ENCODE measurements at regions not wholly inside any gene's neighbourhood (a gene's known extent, or its start where the extent isn't known, plus 50 kb on each side); places are given as distances from the start of the nearest gene placed in this dataset.
"Not testable (repeated sequence)": the region's sequence is repeated elsewhere in the genome, so short reads cannot be mapped to it uniquely, and the experiment has no call there.

DNA sequence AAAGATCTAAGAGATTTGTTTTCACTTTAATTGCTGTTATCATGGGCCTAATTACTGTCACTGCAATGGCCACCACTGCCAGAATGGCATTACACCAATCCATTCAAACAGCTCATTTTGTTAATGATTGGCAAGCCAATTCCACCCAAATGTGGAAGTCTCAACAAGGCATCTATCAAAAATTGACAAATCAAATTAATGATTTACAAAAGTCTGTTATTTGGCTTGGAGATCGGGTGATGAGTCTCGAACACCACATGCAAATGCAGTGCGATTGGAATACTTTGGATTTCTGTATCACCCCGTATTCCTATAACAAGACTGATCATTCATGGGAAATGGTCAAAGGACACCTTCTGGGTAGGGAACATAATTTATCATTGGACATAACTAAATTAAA lies 568.7 kb upstream of the PTGER4 start:
- not testable (repeated sequence) for DNase-seq

- not testable (repeated sequence) for DNase-seq
These were observed 570.8 kb upstream of the PTGER4 start for GRCh38 chr5:40108764-40109390.

DNA sequence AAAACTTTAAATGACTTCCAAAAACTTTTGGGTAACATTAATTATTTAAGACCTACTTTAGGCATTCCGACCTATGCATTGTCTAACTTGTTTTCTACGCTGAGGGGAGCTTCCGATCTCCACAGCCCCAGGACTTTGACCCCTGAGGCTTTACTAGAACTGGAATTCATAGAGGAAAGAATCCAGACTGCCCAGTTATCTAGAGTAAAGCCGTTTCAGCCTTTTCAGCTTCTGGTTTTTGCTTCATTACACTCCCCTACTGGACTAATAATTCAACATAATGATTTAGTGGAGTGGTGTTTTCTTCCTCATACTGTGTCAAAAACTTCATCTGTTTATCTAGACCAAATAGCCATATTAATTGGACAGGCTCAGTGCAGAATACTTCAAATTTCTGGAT lies 571.9 kb upstream of the PTGER4 start:
- DNase-seq: not testable (repeated sequence)

DNA sequence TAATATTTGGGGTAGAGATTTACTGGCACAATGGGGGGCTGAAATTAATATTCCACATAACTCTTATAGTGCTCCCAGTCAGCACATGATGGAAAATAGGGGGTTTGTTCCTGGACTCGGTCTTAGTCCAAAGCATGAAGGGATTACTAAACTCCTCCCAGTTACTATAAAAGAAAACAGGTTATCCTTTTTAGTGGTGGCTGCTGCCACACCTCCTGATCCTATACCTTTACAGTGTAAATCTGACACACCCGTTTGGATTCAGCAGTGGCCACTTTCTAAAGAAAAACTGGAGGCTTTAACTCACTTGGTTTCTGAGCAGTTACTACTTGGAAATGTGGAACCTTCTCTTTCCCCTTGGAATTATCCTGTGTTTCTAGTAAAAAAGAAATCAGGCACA lies 572.9 kb upstream of the PTGER4 start:
- no peak for DNase-seq

- DNase-seq: no peak
These were observed 581.4 kb upstream of the PTGER4 start for GRCh38 chr5:40098313-40098712.

DNA sequence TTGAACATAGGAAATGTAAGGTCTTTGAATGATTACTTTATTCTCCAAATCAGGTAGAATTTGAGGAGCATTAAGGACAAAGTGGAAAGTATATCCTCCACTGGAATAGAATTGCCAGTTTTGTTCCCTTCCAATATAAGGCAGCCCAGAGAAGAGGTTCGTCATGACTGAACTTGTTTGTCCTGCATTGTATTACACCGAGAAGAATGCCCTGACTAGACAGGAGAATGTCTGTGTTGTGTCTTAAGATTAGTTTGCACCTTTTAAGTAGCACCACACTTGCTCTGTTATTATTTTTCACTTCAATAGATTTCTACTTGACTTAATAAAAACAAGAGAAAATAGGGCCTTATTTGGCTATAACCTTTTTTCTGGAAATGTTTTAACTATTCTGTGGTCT lies 586.2 kb upstream of the PTGER4 start:
- DNase-seq: no peak

DNA sequence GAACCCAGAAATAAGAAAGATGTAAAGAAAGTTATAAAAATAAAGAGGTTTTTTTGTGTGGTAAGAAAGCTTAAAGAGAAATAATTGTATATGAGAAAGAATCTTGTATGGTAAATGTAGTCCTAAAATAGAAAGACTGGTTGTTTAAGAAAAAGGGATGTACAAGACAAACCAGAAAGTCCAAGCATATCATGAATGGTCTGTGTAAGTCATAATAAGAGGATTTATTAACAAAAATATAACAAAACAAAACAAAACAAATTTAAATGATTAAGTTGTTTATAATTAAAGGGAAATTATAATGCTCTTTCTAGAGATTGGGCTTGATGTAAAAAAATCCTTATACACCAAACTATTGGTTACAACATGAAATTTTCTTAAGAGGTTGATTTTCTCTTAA lies 590.4 kb upstream of the PTGER4 start:
- no peak for DNase-seq

DNA sequence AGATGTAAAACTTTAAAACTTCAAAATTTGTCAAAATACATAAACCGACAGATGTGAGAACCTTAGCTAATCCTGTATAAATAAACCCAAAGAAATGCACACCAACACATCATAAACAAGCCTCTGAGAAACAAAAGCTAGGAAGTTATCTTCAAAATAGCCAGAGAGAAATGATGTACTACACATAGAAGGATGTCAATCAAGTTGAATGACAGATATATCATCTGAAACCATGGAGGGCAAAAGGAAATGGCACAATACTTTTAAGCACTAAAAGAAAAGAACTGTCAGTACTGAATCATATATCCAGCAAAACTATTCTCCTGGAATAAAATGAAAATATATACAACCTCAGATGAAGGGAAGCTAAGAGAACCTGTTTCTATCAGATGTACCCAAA lies 595.1 kb upstream of the PTGER4 start:
- DNase-seq: no peak

GRCh38 chr5:40082313-40082712 lies 597.4 kb upstream of the PTGER4 start:
- no peak for DNase-seq

- DNase-seq: no peak
These were observed 599.5 kb upstream of the PTGER4 start for GRCh38 chr5:40080191-40080590.

- no peak for DNase-seq
These were observed 600.7 kb upstream of the PTGER4 start for GRCh38 chr5:40078898-40079575.

GRCh38 chr5:40074826-40075225 lies 604.9 kb upstream of the PTGER4 start:
- no peak for DNase-seq

- no peak for DNase-seq
These were observed 605.8 kb upstream of the PTGER4 start for GRCh38 chr5:40073927-40074326.

DNA sequence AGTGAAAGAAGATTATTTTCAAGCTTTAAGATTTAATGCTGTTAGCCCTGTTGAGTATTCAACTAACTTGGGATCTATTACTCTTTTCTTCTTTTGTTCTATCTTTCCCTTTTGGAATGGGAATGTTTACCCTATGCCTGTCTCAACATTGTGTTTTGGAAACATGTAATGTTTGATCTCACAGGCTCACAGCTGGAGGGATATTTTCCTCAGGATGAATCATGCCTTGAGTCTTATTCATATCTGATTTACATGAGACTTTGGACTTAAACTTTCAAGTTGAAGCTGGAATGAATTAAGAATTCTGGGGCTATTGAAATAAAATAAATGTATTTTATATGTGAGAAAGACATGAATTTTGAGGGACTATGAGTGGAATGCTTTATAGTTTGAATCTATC lies 607.8 kb upstream of the PTGER4 start:
- DNase-seq: no peak

GRCh38 chr5:40066616-40067015 lies 613.1 kb upstream of the PTGER4 start:
- DNase-seq: no peak

DNA sequence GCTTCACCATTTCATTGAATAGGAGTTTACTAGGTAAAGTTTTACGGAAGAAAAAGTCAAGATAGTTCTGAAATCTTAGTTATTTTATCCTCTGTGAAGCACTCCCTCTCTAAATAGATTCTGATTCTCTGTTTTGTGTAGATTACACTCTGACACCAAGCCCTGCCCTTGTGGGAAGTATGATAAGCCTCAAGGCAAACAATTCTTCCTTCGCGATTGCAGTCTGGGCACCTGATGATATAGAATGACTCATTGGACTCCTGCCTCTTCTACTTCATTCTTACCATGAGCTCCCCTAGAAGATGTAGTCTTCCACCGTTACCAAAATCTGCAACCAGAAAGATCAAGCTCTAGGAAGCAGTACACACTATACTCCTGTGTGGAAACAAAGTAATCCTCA lies 626.9 kb upstream of the PTGER4 start:
- DNase-seq: no peak

DNA sequence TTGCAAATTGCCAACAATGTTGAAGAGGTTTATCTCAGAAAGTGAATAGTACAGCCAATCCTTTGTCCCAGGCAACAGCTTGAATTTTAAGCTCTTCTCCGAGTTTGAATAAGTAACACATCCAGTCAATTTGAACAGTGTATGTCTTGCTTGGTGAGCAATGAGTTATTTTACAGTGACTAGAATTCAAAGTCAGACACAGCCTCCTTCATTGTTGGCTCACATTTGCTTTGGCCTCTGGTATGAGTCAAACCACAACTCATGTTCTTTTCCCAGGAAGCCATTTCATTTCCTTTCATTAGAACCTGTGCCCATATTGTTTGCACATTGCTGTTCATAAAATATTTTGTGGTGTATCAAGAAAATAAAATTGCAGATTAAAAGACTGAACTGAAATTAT lies 622.0 kb upstream of the DAB2 start:
- no peak for DNase-seq

DNA sequence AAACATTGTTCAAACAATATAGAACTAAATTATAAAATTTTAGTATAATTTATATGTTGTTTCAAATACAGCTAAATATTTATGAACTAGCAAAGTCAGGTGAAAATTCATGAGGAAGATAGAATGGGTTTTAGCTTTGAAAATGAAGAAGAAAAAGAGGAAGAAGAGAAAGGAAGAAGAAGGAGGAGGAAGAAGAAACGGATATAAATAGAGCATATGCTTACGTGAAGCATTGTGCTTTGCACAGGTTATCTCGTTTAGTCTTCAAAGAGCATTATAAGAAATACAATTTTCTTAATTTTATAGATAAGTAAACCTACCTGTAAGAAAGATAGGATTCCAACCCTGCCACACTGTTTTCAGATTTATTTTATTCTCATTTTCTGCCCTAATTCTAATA lies 620.6 kb upstream of the DAB2 start:
- DNase-seq: no peak

- no peak for DNase-seq
These were observed 619.1 kb upstream of the DAB2 start for GRCh38 chr5:40043916-40044315.

GRCh38 chr5:40041452-40041851 lies 616.7 kb upstream of the DAB2 start:
- DNase-seq: no peak

- no peak for DNase-seq
These were observed 612.9 kb upstream of the DAB2 start for GRCh38 chr5:40037713-40038112.

DNA sequence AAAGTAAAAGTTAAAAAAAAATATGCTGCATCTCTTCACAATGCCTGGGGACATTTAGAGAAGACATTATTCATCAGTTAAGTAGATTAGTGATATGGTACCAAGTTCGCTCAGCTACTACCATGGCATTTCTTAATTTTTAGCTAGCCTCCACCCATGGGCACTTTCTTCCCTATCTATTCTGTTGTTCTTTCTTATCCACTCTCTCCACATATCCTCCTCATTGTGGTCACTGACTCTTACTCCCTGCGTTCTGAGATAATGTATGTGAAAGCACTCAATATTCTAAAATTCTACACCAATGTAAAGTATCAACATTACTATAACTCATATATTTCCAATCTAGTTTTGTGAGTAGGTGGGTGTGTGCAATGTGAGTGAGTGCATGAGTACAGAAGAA lies 609.7 kb upstream of the DAB2 start:
- no peak for DNase-seq

DNA sequence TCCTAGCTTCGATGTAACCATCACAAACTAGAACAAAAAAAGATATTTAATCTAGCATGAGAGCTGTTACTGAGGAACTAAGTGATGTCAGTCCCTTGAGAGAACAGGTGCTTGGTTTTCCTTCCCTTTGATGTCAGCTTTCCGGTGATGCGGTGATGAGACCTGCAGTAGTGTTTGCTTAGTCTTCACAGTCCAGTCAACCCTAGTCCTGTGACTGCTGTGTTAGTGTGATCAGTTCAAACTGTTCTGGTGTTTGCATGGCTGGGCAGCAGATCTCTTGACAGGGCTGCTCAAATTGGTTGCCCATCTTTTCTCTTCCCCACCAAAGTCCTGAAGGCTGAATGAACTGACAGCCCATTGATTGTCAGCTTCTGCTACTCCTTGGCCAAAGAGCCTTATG lies 608.6 kb upstream of the DAB2 start:
- DNase-seq: no peak

- DNase-seq: no peak
These were observed 608.2 kb upstream of the DAB2 start for GRCh38 chr5:40033009-40033408.

GRCh38 chr5:40030661-40031060 lies 605.9 kb upstream of the DAB2 start:
- no peak for DNase-seq

All from effector CD8-positive, alpha-beta T cell (primary cell).